ENCODE measurements at regions not wholly inside any gene's neighbourhood (a gene's known extent, or its start where the extent isn't known, plus 50 kb on each side); places are given as distances from the start of the nearest gene placed in this dataset.

DNA sequence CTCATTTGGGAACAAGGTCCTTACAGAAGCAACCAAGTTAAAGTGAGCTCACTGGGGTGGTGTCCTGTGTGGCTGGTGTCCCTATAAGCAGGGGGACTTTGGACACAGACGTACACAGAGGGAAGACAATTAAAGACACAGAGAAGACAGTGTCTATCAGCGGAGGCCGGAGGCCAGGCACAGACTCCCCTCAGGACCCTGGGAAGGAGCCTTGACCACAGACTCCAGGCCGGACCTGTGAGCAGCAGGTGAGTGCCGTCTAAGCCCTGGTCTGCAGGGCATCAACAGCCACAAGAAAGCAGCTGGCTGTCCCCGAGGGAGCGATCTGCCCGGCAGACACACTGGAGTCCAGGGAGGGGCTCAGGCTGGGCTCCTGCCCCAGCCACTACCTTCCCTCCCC is 219.1 kb upstream of the C14orf180 start:
- Histone ChIP-seq H3K4me3 (no peak overlapping the region), H3K4me1 (no peaks in the 10 kb centered on the region), H3K27ac (no peak overlapping the region), H3K9me3 (no peaks in the 10 kb centered on the region), H3K4me2 (no peak overlapping the region)
- ChIA-PET CTCF (interaction anchor here (0.8 to 1.2 kb wide), 2 partner anchors 14 to 203 kb away, joined by 3 to 4 read pairs; no protein-coding TSS in a partner anchor), POLR2A (no interaction called here)
- no peak for DNase-seq (ENCODE audit: low read depth in 1 of 2, low spot score in 1 of 2)
- TF ChIP-seq RAD21 (conservative IDR thresholded peaks at IDR 0.05 in 1 of 2, IDR thresholded peaks at IDR 0.05 in 1 of 2): no peak
- no peak for TF ChIP-seq NFE2L2 (conservative IDR thresholded peaks at IDR 0.05; ENCODE audit: low read length)
- no peak for FAIRE-seq
- 31% methylated on average over 7 of the region's 8 CpGs for WGBS (ENCODE audit: missing lambda C conversion rate)
- no peak for ATAC-seq

DNA sequence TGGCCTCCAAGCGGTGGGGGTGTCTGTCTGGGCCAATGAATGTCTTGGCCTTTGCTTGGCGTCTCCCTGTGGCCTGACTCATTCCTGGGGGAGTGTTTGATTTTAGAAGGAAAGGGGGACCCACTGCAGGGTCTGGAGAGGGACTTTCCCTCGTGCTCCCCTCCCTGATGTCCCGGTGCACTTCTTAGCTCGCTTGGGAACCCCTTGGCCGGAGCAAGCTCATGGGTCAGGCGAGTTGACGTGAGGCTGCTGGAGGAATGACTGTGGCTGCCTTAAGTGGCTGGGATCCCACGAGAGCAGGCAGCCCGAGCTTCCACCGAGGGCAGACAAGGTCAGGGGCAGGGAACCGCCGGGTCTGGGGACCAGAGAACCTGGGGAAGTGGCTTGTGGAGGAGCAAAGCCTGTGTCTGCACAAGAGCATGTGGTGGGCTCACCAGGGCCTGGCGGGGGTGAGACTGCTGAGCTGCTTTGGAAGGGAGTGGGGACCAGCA is 218.4 kb upstream of the C14orf180 start:
- 34% methylated on average over 10 of the region's 14 CpGs for WGBS (ENCODE audit: missing lambda C conversion rate)
- CTCF ChIA-PET: interaction anchor here (0.8 to 1.6 kb wide), 3 partner anchors 9 to 203 kb away, joined by 3 to 4 read pairs (median 3); no protein-coding TSS in a partner anchor
- Histone ChIP-seq H3K4me2 (no peak overlapping the region), H3K4me3 (no peak overlapping the region), H3K9me3 (no peaks in the 10 kb centered on the region), H3K27ac (no peak overlapping the region), H3K4me1 (no peaks in the 10 kb centered on the region)
- ATAC-seq (no peak), FAIRE-seq (no peak), DNase-seq (ENCODE audit: low read depth in 1 of 2, low spot score in 1 of 2) (no peak)
- no peak for TF ChIP-seq NPAS2 (CRISPR knock-in tag; IDR thresholded peaks at IDR 0.05; ENCODE audit: borderline replicate concordance)
- TF ChIP-seq PHF8 (IDR thresholded peaks at IDR 0.05; ENCODE audit: borderline replicate concordance, low read depth): no peak
- no peak for TF ChIP-seq NR3C1 (IDR thresholded peaks at IDR 0.05)
- TF ChIP-seq HOXB5 (CRISPR knock-in tag; IDR thresholded peaks at IDR 0.05): no peak
- TF ChIP-seq, protein P1, sequence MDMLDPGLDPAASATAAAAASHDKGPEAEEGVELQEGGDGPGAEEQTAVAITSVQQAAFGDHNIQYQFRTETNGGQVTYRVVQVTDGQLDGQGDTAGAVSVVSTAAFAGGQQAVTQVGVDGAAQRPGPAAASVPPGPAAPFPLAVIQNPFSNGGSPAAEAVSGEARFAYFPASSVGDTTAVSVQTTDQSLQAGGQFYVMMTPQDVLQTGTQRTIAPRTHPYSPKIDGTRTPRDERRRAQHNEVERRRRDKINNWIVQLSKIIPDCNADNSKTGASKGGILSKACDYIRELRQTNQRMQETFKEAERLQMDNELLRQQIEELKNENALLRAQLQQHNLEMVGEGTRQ (IDR thresholded peaks at IDR 0.05): no peak
- no peak for TF ChIP-seq HOXA7 (CRISPR knock-in tag; IDR thresholded peaks at IDR 0.05)
- TF ChIP-seq RAD21 (conservative IDR thresholded peaks at IDR 0.05 in 1 of 2, IDR thresholded peaks at IDR 0.05 in 1 of 2): no peak
- POLR2A ChIA-PET: no interaction called here

DNA sequence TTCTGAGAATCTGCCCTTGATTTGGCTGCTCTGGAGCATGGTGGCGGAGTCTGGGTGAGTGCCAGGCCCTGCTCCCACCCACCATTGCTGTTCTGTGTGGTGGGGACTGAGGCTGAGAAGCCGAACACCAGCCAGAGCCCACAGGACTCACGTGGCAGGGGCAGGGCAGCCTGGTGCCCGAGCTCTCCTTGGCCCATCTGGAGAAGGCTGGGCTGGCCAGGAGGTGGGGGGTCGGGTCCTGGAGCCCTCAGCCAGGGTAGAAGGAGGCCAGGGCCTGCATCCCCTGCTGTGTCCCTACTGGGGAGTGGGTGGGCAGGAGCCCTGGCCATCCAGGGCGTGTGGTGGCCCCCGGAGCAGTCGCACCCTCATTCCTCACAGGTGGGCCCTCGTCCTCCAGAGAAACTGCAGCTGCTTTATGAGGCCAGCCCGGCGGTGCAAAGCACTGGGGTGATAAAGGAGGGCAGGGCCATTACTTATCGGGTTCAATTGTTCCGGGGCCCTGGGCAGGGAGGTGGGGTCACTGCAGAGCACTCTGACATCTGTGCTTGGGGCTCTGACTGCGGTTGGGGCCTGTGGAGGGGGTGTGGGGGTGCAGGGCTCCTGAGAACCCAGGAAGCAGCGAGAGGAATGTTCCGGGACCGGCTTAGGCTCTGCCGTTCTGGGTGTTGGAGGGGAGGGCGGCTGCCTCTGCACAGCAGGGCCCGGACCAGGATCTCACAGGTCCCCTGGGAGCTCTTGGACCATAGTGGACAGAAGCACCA is 217.5 kb upstream of the C14orf180 start:
- no peak for DNase-seq (ENCODE audit: low read depth in 1 of 2, low spot score in 1 of 2)
- Histone ChIP-seq H3K27ac (no peak overlapping the region), H3K4me3 (no peak overlapping the region), H3K4me1 (no peaks in the 10 kb centered on the region), H3K4me2 (no peak overlapping the region), H3K9me3 (no peaks in the 10 kb centered on the region)
- FAIRE-seq: no peak
- ChIA-PET POLR2A (no interaction called here), CTCF (interaction anchor here (1.1 to 1.6 kb wide), 2 partner anchors 8 to 12 kb away, joined by 3 read pairs; no protein-coding TSS in a partner anchor)
- TF ChIP-seq, protein P2, sequence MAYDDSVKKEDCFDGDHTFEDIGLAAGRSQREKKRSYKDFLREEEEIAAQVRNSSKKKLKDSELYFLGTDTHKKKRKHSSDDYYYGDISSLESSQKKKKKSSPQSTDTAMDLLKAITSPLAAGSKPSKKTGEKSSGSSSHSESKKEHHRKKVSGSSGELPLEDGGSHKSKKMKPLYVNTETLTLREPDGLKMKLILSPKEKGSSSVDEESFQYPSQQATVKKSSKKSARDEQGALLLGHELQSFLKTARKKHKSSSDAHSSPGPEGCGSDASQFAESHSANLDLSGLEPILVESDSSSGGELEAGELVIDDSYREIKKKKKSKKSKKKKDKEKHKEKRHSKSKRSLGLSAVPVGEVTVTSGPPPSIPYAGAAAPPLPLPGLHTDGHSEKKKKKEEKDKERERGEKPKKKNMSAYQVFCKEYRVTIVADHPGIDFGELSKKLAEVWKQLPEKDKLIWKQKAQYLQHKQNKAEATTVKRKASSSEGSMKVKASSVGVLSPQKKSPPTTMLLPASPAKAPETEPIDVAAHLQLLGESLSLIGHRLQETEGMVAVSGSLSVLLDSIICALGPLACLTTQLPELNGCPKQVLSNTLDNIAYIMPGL (CRISPR knock-in tag; IDR thresholded peaks at IDR 0.05; ENCODE audit: borderline replicate concordance): no peak
- TF ChIP-seq MAZ (IDR thresholded peaks at IDR 0.05; ENCODE audit: borderline replicate concordance, low read depth, low read length) (no peak), RARB (CRISPR knock-in tag; IDR thresholded peaks at IDR 0.05) (no peak), BHLHE40 (IDR thresholded peaks at IDR 0.05; ENCODE audit: low read depth, low read length) (no peak), KDM1A (IDR thresholded peaks at IDR 0.05; ENCODE audit: low read depth) (no peak), CBX2 (IDR thresholded peaks at IDR 0.05; ENCODE audit: borderline replicate concordance, low read depth) (no peak), RAD21 (conservative IDR thresholded peaks at IDR 0.05 in 1 of 2, IDR thresholded peaks at IDR 0.05 in 1 of 2) (no peak), HOXA7 (CRISPR knock-in tag; IDR thresholded peaks at IDR 0.05) (no peak), SMC3 (IDR thresholded peaks at IDR 0.05) (no peak)
- no peak for ATAC-seq
- 49% methylated on average over 10 of the region's 20 CpGs for WGBS (ENCODE audit: missing lambda C conversion rate)

Measured in A549 (cell line).